ENCODE measurements at regions not wholly inside any gene's neighbourhood (a gene's known extent, or its start where the extent isn't known, plus 50 kb on each side); places are given as distances from the start of the nearest gene placed in this dataset.

- TF ChIP-seq CTCF (IDR thresholded peaks at IDR 0.05; ENCODE audit: low read length) (no peak), EZH2 (IDR thresholded peaks at IDR 0.05; ENCODE audit: borderline replicate concordance, low read length) (no peak)
Measured at GRCh38 chr14:96626916-96627315, 124.7 kb downstream of the PAPOLA start.
